ENCODE measurements at regions not wholly inside any gene's neighbourhood (a gene's known extent, or its start where the extent isn't known, plus 50 kb on each side); places are given as distances from the start of the nearest gene placed in this dataset.

- no peaks in the 10 kb centered on the region for H4K20me1 ChIP-seq (replicated peaks; ENCODE audit: control insufficient read depth, extremely low read depth, insufficient read depth, low read length)
- no peaks in the 10 kb centered on the region for H3K36me3 ChIP-seq (ENCODE audit: control insufficient read depth in 2 of 2, extremely low read depth in 1 of 2, insufficient read depth in 2 of 2, low read length in 2 of 2)
- dilution Hi-C loops (cut with MboI; ENCODE audit: extremely low pct_ligation_motif_present, low sequenced_read_pairs) (no loop called here), intact Hi-C loops (cut with micrococcal nuclease) (no loop called here)
- H3K9ac ChIP-seq (replicated peaks; ENCODE audit: extremely low read depth, insufficient read depth, low read length), result no peak overlapping the region
- H3K4me2 ChIP-seq (ENCODE audit: insufficient read depth, low read length), result no peak overlapping the region
- FAIRE-seq (no peak), DNase-seq (ENCODE audit: low read depth, low spot score) (no peak)
- POLR2A ChIA-PET, result interaction anchor here (0.5 kb wide), 1 partner anchor 18 kb away, joined by 3 read pairs; no protein-coding TSS in a partner anchor
- H3K9me1 ChIP-seq (replicated peaks; ENCODE audit: control insufficient read depth, extremely low read depth, insufficient read depth, low read length), result no peaks in the 10 kb centered on the region
- no peak for TF ChIP-seq EZH2 (IDR thresholded peaks at IDR 0.05; ENCODE audit: borderline replicate concordance, low read depth, low read length, severe bottlenecking)
- no peak for TF ChIP-seq POLR2AphosphoS5 (IDR thresholded peaks at IDR 0.05; ENCODE audit: insufficient read depth, low read depth, low read length)
- no peak for TF ChIP-seq FOS (IDR thresholded peaks at IDR 0.05; ENCODE audit: borderline replicate concordance, insufficient read depth, low read length)
- TF ChIP-seq MAX (IDR thresholded peaks at IDR 0.05; ENCODE audit: insufficient read depth, insufficient read length), result no peak
- no peak for TF ChIP-seq JUN (IDR thresholded peaks at IDR 0.05; ENCODE audit: borderline replicate concordance, insufficient read depth, insufficient read length, low read depth)
- TF ChIP-seq POLR2A (IDR thresholded peaks at IDR 0.05; ENCODE audit: low read depth, low read length), result no peak
- no peak for TF ChIP-seq GATA2 (IDR thresholded peaks at IDR 0.05; ENCODE audit: insufficient read depth, insufficient read length, low read depth, low read length)
- no peak for TF ChIP-seq CTCF (IDR thresholded peaks at IDR 0.05; ENCODE audit: extremely low read depth in 1 of 2, insufficient read depth in 1 of 2, low read depth in 1 of 2, low read length in 2 of 2)
- no peak for TF ChIP-seq MYC (IDR thresholded peaks at IDR 0.05; ENCODE audit: low read depth, low read length)
- no peak overlapping the region for H3K4me3 ChIP-seq (replicated peaks in 1 of 3; ENCODE audit: insufficient read depth in 1 of 3, low read depth in 1 of 3, low read length in 3 of 3)
- no peak overlapping the region for H2AFZ ChIP-seq (ENCODE audit: low read depth, low read length)
- H3K27ac ChIP-seq (ENCODE audit: insufficient read depth, low read depth, low read length), result no peak overlapping the region
- no TSS peak for BruUV-seq (replicated peaks)
- no peaks in the 10 kb centered on the region for H3K9me3 ChIP-seq (replicated peaks; ENCODE audit: control insufficient read depth, insufficient read depth, low read length)
- H3K79me2 ChIP-seq (ENCODE audit: control insufficient read depth, insufficient read depth, low read length), result no peaks in the 10 kb centered on the region
- CTCF ChIA-PET, result interaction anchor here (2.1 kb wide), 1 partner anchor 9 kb away, joined by 5 read pairs; no protein-coding TSS in a partner anchor
- no peaks in the 10 kb centered on the region for H3K27me3 ChIP-seq (ENCODE audit: control insufficient read depth in 2 of 2, insufficient read depth in 2 of 2, low read length in 2 of 2)
- H3K4me1 ChIP-seq (ENCODE audit: control insufficient read depth, extremely low read depth, insufficient read depth, low read length), result no peaks in the 10 kb centered on the region
These were observed 172.6 kb downstream of the HAPSTR1 start for GRCh38 chr16:9264067-9264466.
